ENCODE measurements at regions not wholly inside any gene's neighbourhood (a gene's known extent, or its start where the extent isn't known, plus 50 kb on each side); places are given as distances from the start of the nearest gene placed in this dataset.

DNA sequence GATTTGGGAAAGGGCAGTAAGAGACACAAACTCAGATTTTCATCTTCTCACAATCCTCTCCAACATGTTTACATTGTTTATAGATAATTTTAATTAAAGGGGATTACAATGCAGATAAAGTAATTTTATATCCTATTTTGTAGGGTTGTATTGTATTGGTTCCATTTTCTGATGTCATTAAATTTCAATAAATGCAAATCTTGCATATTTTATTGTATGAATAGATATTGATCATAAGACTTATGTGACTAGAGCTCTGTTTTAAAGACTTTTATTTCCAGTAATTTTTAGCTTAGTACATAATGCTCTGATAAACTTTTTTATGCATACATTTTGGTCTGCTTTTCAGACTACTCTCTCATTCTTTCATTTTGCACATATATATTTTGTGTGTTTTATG is 819.6 kb downstream of the TSN start:
- no peak for DNase-seq

DNA sequence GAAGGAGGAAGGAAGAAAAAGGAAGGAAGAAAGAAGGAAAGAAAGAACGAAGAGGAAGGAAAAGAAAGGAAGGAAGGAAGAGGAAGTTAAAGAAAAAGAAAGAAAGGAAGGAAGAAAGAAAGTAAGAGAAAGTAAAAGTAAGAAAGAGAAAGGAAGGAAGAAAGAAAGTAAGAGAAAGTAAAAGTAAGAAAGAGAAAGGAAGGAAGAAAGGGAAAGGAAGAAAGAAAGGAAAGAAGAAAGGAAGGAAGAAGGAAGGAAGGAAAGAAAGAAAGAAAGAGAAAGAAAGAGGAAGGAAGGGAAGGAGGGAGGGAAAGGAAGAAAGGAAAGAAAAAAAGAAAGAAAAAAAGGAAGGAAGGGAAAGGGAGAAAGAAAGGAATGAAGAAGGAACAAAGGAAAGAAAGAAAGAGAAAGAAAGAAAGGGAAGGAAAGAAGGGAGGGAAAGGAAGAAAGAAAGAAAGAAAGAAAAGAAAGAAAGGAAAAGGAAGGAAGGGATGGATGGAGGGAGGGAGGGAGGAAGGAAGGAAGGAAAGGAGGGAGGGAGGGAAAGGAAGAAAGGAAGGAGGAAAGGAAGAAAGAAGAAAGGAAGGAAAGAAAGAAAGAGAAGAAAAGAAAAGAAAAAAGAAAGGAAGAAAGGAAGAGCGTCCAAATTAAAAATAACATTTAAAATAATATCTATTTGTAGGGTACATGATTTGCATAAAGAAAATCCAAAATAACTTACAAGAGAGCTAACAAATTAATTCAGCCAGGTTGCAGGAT is 827.9 kb downstream of the TSN start:
- no peak for DNase-seq

GRCh38 chr2:122590524-122590923 is 835.1 kb downstream of the TSN start:
- no peak for DNase-seq

GRCh38 chr2:122595065-122595464 is 839.6 kb downstream of the TSN start:
- DNase-seq, result no peak

DNA sequence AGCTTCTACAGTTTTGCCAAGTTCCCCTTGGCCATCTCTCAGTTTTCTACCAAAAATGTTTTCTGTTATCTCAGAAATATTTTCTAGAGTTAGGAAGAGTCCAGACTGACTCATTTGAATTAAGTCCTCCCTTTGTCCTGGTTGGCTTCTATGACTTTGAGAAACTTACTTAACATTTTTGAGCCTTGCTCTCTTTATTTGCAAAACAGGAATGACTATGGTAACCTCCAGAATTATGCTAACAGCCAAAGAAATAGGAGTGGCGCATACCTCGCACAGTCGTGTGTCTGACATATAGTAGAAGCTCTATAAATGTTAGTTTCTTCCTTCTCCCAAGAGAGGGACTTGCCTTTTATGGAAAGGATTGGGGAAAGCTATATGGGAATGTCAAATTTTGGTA is 841.1 kb downstream of the TSN start:
- DNase-seq, result no peak

DNA sequence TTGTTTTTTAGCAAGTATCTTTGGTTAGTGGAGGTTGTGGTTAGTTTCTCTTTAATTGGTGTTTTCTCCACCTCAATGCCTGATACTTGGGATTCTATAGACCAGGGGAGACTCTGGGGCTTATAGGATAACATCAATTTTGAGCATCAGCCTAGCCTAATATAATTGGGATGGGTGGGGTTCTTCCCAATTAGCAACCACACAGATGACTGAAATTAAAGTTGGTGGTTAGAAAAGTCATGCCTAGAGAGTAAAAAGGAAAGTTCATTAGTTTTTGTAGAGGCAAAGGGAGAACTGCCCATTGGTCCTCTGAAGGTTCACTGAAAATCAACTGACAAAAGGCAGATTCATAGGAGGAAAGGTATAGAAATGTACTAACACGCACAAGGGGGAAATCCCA is 843.3 kb downstream of the TSN start:
- no peak for DNase-seq

DNA sequence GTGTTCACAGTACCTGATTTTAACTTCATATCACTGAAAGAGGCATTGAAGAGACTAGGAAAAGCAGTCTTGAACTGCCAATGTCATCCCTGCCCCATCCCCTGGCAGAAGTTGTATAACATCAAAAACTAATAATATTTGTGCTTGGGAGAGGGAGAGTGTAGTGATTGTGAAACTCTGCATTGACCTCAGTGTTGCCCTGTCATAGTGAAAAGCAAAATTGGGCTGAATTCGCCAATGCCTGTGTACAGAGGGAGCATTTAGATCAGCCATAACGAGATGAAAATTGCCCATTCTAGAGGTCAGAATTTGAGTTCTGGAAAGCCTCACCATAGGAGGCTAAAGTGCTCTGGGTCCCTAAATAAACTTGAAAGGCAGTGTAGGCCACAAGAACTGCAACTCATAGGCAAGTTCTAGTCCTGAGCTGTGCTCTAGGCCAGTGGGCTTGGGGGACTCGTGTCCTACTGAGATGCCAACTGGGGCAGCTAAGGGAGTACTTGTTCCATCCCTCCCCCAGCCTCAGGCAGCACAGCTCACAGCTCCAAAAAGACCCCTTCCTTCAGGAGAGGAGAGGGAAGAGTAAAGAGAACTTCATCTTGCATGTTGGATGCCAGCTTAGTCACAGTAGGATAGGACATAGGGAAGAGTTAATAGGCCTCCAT is 855.6 kb downstream of the TSN start:
- DNase-seq, result no peak

GRCh38 chr2:122622934-122623333 is 867.5 kb downstream of the TSN start:
- DNase-seq, result no peak

GRCh38 chr2:122627388-122627787 is 871.9 kb downstream of the TSN start:
- DNase-seq, result no peak

DNA sequence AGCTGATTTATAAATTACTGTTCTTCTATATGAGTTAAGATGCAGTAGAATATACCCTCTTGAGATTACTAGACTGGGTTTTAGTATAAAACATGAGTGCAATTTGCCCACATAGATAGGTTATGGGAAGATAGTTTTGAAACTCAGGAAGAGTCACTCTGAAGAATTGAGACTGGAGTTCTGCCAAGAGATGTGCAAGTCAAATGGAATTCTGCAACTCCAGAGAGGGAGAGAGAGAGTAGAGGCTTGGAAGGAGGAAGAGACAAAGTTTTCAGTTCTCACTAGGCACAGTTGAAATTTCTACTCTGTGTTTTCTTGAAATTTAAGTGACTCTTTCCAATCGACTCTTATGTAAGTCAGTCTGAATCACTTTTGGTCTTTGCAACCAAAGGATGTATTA is 878.8 kb downstream of the TSN start:
- no peak for DNase-seq

DNA sequence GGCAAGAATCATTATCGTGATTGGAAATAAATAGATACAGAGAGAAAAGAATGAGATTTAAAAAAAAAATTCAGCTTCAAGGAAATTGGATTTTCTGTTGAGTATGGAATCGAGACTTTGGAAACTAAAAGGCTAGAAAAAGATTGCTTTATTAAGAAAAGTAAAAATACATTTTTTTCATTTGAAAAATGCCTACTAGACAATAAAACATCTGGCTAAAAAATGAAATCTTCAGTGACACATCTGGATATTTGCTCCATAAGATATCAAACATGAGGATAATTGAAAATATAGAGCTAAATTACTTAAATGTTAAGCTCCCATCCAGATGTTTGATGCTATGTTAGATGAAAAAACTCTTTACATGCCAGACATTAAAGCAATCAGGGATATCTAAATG is 879.5 kb downstream of the TSN start:
- DNase-seq, result no peak

GRCh38 chr2:122635686-122636085 is 880.2 kb downstream of the TSN start:
- DNase-seq, result no peak

GRCh38 chr2:122636097-122636496 is 880.6 kb downstream of the TSN start:
- no peak for DNase-seq

- DNase-seq, result no peak
These were observed 883.7 kb downstream of the TSN start for GRCh38 chr2:122639176-122639575.

DNA sequence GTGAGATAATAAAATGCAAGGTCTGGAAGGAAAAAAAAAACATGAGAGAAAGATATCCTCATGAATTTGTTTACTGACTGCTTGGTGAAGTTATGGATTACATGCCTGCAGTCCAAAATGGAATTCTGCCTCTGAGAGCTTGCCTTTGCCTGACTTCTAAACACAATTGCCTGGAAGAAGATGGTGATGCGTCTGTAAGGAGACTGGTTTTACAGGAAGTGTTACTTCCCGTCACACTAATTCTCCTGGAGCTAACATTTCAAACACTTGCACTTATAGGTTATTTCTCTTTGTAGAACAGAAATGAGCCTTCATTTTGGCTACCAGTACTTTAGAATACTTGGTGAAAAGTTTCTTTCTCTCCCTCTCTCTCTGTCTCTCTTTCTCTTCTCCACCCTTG is 884.3 kb downstream of the TSN start:
- DNase-seq, result no peak

- peak; percentile 88 for DNase-seq
These were observed 888.4 kb downstream of the TSN start for GRCh38 chr2:122643725-122644329.

GRCh38 chr2:122651236-122651635 is 895.8 kb downstream of the TSN start:
- no peak for DNase-seq

- DNase-seq, result no peak
These were observed 896.3 kb downstream of the TSN start for GRCh38 chr2:122651780-122652179.

DNA sequence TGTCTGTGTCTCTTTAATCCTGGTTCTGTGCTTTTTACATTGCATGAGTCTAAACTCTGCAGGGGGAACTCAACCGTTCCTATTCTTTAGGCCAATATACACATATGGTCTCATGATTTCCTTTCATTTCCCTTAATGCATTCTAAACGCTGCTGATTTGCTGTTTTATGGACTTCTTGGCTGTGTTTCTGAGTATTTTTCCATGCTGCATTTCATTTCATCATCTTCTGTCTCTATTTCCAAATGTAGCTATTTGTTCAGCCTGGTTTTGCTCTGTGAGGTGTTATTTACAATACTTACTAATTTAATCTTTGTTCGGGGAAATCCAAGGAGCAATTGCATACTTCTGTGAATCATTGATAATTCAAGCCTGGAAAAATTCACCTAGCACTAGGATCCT is 897.2 kb downstream of the TSN start:
- no peak for DNase-seq

GRCh38 chr2:122656403-122656802 is 901.0 kb downstream of the TSN start:
- DNase-seq, result no peak

GRCh38 chr2:122660786-122661634 is 905.6 kb downstream of the TSN start:
- DNase-seq, result no peak

- no peak for DNase-seq
These were observed 908.2 kb downstream of the TSN start for GRCh38 chr2:122663620-122664019.

GRCh38 chr2:122669627-122670026 is 914.2 kb downstream of the TSN start:
- no peak for DNase-seq

Data from NCI-H1105 (cell line).